ENCODE measurements at regions not wholly inside any gene's neighbourhood (a gene's known extent, or its start where the extent isn't known, plus 50 kb on each side); places are given as distances from the start of the nearest gene placed in this dataset.

DNA sequence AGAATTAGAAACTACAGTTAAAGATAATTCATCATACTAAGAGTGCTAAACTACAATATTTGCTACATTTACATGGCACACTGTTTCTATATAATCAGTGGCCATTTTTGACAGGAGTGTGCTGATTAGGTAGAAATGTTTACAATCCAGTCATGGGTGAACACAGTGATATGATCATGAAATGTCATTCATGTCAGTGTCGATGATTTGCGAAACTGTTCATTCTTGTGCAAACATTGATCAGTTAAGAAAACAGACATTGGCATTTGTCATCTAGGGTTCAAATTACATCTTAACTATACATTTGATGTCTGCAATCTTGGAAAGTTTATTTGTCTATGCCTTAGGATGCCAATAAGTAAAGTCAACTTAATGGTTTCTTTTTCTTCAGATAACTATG lies 474.9 kb downstream of the DOK5 start:
- TF ChIP-seq, protein P1, sequence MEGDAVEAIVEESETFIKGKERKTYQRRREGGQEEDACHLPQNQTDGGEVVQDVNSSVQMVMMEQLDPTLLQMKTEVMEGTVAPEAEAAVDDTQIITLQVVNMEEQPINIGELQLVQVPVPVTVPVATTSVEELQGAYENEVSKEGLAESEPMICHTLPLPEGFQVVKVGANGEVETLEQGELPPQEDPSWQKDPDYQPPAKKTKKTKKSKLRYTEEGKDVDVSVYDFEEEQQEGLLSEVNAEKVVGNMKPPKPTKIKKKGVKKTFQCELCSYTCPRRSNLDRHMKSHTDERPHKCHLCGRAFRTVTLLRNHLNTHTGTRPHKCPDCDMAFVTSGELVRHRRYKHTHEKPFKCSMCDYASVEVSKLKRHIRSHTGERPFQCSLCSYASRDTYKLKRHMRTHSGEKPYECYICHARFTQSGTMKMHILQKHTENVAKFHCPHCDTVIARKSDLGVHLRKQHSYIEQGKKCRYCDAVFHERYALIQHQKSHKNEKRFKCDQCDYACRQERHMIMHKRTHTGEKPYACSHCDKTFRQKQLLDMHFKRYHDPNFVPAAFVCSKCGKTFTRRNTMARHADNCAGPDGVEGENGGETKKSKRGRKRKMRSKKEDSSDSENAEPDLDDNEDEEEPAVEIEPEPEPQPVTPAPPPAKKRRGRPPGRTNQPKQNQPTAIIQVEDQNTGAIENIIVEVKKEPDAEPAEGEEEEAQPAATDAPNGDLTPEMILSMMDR (IDR thresholded peaks at IDR 0.05; ENCODE audit: poor library complexity): no peak
- no peak for TF ChIP-seq EZH2phosphoT487 (IDR thresholded peaks at IDR 0.05; ENCODE audit: low read depth, severe bottlenecking, unreplicated experiment)
